ENCODE measurements at regions not wholly inside any gene's neighbourhood (a gene's known extent, or its start where the extent isn't known, plus 50 kb on each side); places are given as distances from the start of the nearest gene placed in this dataset.

GRCh38 chr5:41656597-41656996, 146.2 kb upstream of the PLCXD3 start:
- Histone ChIP-seq H3K27me3 (ENCODE audit: control insufficient read depth in 1 of 2, insufficient read depth in 2 of 2, low read length in 2 of 2) (no peaks in the 10 kb centered on the region), H3K36me3 (ENCODE audit: insufficient read depth, low read length) (no peaks in the 10 kb centered on the region), H3K4me3 (ENCODE audit: low read length) (no peak overlapping the region), H3K4me1 (ENCODE audit: insufficient read depth, low read length) (no peaks in the 10 kb centered on the region), H3K9me3 (ENCODE audit: control insufficient read depth in 1 of 2, insufficient read depth in 1 of 2, low read length in 2 of 2) (peaks cover 0 to 5% of the 10 kb centered on the region in 2 experiments), H3K27ac (ENCODE audit: low read depth in 1 of 2, low read length in 2 of 2) (no peak overlapping the region)
- H3K36me3 Mint-ChIP-seq (ENCODE audit: low read depth): no peaks in the 10 kb centered on the region
- peaks cover 3% of the 10 kb centered on the region for H3K9me3 Mint-ChIP-seq
- POLR2A ChIA-PET: no interaction called here
- DNase-seq: no peak
- H3K27ac Mint-ChIP-seq: no peak overlapping the region
- H3K4me1 Mint-ChIP-seq (ENCODE audit: low read depth): no peaks in the 10 kb centered on the region
- H3K4me3 Mint-ChIP-seq: no peak overlapping the region
- CTCF ChIA-PET: no interaction called here
- no peaks in the 10 kb centered on the region for H3K27me3 Mint-ChIP-seq
- intact Hi-C loops (cut with DNase I, micrococcal nuclease): no loop called here
- TF ChIP-seq, protein P1, sequence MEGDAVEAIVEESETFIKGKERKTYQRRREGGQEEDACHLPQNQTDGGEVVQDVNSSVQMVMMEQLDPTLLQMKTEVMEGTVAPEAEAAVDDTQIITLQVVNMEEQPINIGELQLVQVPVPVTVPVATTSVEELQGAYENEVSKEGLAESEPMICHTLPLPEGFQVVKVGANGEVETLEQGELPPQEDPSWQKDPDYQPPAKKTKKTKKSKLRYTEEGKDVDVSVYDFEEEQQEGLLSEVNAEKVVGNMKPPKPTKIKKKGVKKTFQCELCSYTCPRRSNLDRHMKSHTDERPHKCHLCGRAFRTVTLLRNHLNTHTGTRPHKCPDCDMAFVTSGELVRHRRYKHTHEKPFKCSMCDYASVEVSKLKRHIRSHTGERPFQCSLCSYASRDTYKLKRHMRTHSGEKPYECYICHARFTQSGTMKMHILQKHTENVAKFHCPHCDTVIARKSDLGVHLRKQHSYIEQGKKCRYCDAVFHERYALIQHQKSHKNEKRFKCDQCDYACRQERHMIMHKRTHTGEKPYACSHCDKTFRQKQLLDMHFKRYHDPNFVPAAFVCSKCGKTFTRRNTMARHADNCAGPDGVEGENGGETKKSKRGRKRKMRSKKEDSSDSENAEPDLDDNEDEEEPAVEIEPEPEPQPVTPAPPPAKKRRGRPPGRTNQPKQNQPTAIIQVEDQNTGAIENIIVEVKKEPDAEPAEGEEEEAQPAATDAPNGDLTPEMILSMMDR (IDR thresholded peaks at IDR 0.05): no peak
- no peak for ATAC-seq (ENCODE audit: poor library complexity)

DNA sequence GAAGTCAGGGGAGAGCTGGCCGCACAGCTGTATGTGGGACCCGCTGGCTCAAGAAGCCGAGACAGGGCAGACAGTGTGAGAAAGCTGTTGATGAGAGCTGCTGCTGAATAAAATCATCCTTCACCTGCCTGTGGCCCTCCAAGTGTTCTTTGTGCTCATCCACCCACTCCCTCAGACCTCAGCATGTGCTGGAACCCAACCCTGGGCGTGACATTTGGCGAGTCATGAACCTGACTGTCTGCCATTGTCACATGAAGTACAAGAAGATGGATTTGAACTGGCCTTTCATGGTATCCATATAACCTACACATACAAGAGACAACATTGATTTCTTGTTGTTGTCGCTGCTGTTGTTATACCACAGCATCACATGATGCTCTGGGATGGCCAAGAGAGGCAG, 139.7 kb upstream of the PLCXD3 start:
- H3K27ac Mint-ChIP-seq: no peak overlapping the region
- H3K27me3 Mint-ChIP-seq: no peaks in the 10 kb centered on the region
- TF ChIP-seq, protein P1 (IDR thresholded peaks at IDR 0.05): no peak
- no peaks in the 10 kb centered on the region for H3K4me1 ChIP-seq (ENCODE audit: insufficient read depth, low read length)
- no peak overlapping the region for H3K27ac ChIP-seq (ENCODE audit: low read depth in 1 of 2, low read length in 2 of 2)
- no peaks in the 10 kb centered on the region for H3K36me3 ChIP-seq (ENCODE audit: insufficient read depth, low read length)
- DNase-seq (no peak), ATAC-seq (ENCODE audit: poor library complexity) (no peak)
- H3K9me3 Mint-ChIP-seq: peaks cover 3% of the 10 kb centered on the region
- CTCF ChIA-PET: no interaction called here
- H3K4me3 Mint-ChIP-seq: no peak overlapping the region
- no peak overlapping the region for H3K4me3 ChIP-seq (ENCODE audit: low read length)
- H3K9me3 ChIP-seq (ENCODE audit: control insufficient read depth in 1 of 2, insufficient read depth in 1 of 2, low read length in 2 of 2): peaks cover 0 to 5% of the 10 kb centered on the region in 2 experiments
- POLR2A ChIA-PET: no interaction called here
- intact Hi-C loops (cut with DNase I, micrococcal nuclease): no loop called here
- H3K4me1 Mint-ChIP-seq (ENCODE audit: low read depth): no peaks in the 10 kb centered on the region
- no peaks in the 10 kb centered on the region for H3K27me3 ChIP-seq (ENCODE audit: control insufficient read depth in 1 of 2, insufficient read depth in 2 of 2, low read length in 2 of 2)
- no peaks in the 10 kb centered on the region for H3K36me3 Mint-ChIP-seq (ENCODE audit: low read depth)

DNA sequence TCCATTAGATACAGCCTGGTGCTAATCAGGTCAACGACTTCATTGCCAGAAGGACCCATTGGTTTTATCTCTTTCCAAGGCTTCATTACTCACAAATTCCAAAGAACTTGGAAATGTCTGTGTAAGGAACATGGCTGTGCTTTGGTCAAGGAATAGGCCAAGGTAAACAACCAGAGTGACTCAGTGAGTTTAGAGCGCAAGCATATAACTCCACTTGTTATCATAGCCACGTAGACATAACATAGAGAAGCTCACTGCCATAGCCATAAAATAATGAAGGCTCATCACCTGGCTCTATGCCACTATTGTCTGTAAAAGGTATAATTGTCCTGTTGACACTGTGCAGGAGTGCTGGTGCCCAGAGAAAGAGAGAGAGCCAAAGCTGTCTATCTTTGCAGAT, 139.3 kb upstream of the PLCXD3 start:
- Mint-ChIP-seq H3K27me3 (no peaks in the 10 kb centered on the region), H3K4me1 (ENCODE audit: low read depth) (no peaks in the 10 kb centered on the region), H3K27ac (no peak overlapping the region), H3K36me3 (ENCODE audit: low read depth) (no peaks in the 10 kb centered on the region), H3K9me3 (peaks cover 3% of the 10 kb centered on the region), H3K4me3 (no peak overlapping the region)
- H3K4me3 ChIP-seq (ENCODE audit: low read length): no peak overlapping the region
- no peaks in the 10 kb centered on the region for H3K4me1 ChIP-seq (ENCODE audit: insufficient read depth, low read length)
- no peaks in the 10 kb centered on the region for H3K36me3 ChIP-seq (ENCODE audit: insufficient read depth, low read length)
- TF ChIP-seq, protein P1 (IDR thresholded peaks at IDR 0.05): no peak
- ChIA-PET CTCF (no interaction called here), POLR2A (no interaction called here)
- no peaks in the 10 kb centered on the region for H3K9me3 ChIP-seq (ENCODE audit: control insufficient read depth in 1 of 2, insufficient read depth in 1 of 2, low read length in 2 of 2)
- no peak for ATAC-seq (ENCODE audit: poor library complexity)
- DNase-seq: no peak
- no peaks in the 10 kb centered on the region for H3K27me3 ChIP-seq (ENCODE audit: control insufficient read depth in 1 of 2, insufficient read depth in 2 of 2, low read length in 2 of 2)
- H3K27ac ChIP-seq (ENCODE audit: low read depth in 1 of 2, low read length in 2 of 2): no peak overlapping the region
- intact Hi-C loops (cut with DNase I, micrococcal nuclease): no loop called here
